RPMI8226 (cell line): ENCODE measurements at regions not wholly inside any gene's neighbourhood (a gene's known extent, or its start where the extent isn't known, plus 50 kb on each side); places are given as distances from the start of the nearest gene placed in this dataset.

Experiments
- DNase-seq: peaks from one replicate; pipeline ENCODE4 v3.0.0-alpha.2; 2015

DNA sequence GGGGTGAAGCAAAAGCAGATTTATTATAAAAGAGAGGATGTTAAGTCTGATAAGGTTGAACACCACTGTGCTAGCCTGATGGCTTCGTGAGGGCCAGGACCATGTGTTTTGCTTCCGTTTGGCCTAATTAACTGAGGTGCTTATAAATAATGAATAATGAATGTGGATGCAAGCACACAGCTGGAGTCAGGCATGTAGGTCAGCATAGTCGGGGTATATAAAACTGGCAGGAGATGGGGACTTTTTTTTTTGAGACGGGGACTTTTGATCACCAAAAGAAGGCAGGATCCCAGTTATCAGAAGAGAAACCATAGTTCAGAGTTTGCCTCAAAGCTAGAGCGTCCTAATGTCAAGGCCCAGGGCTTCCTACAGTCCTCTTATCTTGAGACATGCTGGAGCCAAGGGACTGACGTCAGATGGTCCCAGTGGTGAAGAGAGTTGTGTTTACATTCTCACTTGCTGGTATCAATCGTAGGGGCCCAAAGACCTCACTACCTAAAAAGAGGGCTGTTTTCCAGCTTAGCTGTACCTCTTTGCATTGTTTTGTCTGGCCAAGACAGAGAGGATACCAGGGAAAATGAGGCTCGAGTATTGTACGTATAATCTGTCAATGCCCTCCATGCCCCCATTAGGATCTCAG is 50.4 kb downstream of the RTL9 start:
- no peak for DNase-seq

DNA sequence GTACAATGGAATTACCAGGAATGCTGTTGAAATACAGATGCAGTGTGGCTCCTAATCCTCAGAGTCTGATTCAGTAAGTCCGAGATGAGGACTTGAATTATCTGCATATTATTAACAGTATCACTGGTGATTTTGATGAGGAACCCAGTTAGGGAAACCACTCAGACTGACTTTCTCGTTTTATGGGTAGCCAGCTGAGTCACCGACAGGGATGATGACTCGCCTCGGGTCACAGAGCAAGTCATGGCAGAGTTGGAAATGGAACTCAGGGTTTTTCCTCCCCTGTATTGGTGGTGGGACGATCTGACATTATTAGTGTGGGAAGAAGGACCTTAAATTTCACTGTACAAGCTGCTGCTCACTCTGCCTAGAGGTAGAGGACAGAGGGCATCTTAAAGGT is 51.3 kb downstream of the RTL9 start:
- DNase-seq: no peak

DNA sequence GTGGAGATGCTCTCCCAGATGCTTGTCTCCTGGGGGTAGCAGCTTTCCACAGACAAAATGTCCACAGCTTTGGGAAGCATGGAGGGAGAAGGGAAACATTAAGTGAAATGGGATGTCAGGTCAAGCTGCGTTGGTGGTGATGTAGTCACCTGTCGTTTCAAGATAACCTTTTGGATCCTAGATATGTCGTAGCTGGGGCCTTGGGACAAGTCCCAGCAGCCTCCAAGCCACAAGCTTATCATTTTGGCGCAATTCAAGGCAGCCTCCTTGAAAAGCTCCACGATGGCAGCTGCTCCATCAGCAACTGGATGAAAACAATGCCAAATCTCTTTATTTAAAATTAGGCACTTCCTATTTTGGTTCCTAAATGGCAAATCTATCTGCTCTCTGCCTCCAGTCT is 52.0 kb downstream of the RTL9 start:
- no peak for DNase-seq

DNA sequence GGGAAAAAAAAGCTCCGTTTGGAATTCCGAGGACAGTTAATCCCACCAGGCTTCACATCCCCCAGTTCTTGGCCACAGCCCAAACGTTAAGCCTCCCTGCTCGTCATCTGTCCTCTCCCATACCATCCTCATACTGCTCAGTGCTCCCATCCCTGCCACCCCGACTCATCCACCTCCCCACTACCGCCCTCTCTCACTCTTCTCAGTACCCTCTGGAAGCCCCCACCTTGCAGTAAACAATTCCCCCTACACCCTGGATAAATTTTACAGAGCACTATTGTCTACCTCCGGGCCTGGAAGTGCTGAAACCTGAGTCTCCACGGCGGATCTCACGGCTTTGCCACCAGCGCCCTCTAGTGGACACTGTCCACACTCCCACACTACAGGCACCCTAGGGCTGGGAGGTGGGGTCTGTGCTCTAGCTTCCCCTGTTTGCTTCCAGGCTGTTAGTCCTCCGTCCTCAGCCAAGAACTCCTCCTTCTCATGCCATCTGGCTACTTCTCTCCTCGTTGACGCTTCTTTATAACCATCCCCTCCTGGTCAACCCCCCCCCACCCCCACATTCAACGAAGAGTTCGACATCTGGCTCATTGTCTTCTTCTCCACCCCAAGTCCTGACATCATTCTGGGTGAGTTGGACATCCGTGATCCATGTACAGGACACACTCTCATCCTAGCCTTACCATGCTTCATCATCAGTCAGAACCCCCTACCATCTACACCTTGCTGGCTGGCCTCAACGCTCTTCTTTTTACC is 54.5 kb downstream of the RTL9 start:
- peak; percentile 77 for DNase-seq

DNA sequence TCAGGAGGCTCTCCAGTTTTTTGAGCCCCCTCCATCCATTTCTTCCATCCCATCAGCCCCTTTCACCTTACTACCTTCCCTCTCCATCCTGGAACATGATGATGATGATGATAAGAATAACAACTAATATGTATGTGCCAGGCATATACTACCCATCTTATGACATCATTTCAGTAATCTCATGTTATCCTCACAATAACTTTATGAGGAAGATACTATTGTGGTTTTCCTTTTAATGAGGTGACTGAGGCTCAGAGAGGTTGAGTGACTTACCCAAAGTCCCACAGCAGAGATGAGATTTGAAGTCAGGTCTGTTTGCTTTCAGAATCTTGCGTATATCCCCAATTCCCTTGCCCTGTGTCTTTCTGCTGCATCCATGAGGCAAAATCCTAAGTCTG is 55.1 kb downstream of the RTL9 start:
- DNase-seq: no peak

DNA sequence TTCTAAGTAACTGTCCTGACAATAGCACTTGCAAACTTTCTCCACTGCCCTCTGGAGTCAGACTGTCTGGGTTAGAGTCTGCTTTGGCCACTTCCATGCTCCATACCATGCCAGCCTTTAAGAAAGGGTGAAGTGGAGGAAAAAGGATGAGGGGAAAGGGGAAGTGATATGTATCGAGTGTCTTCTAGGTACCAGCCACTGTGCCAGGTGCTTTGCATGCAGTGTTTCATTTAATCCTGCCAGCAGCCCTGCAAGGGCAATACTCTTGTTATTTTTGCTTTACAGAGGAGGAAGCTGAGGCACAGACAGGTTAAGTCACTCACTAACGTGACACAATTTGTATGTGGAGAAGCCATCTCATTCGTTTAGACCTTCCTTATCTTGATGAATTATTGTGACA is 55.6 kb downstream of the RTL9 start:
- peak; percentile 15 for DNase-seq

DNA sequence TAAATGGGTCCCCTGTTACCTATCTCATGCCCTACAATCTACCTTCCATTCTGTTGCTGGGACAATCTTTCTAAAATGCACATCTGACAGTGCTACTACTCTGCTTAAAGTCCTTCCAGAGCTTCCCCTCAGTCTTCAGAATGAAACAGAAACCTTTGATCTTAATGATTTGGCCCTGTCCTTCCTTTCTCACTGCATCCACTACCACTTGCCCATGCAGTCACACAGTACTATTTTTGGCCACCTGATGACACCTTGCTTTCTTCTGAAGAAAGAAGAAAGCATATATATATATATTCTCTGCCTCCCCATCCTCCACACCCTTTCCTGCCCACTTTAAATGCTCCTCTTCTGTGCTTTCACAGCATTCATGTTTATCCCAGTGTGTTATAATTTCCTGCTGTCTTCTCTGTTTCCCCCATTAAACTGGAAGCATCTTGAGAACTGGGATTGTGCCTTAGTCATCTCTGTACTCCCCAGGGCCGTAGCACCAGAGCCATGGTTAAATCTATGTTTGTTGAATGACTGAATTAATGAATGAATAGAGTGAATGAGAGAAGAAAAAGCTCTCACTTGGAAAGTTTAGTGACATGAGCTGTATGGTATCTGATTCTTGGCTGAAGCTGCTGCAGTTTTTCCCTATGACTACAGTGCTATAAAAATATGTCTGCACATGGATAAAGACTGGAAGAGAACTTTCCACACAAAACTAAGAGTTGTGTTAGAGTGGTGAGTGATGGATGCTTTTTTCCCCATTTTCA is 56.2 kb downstream of the RTL9 start:
- DNase-seq: peak; percentile 30

DNA sequence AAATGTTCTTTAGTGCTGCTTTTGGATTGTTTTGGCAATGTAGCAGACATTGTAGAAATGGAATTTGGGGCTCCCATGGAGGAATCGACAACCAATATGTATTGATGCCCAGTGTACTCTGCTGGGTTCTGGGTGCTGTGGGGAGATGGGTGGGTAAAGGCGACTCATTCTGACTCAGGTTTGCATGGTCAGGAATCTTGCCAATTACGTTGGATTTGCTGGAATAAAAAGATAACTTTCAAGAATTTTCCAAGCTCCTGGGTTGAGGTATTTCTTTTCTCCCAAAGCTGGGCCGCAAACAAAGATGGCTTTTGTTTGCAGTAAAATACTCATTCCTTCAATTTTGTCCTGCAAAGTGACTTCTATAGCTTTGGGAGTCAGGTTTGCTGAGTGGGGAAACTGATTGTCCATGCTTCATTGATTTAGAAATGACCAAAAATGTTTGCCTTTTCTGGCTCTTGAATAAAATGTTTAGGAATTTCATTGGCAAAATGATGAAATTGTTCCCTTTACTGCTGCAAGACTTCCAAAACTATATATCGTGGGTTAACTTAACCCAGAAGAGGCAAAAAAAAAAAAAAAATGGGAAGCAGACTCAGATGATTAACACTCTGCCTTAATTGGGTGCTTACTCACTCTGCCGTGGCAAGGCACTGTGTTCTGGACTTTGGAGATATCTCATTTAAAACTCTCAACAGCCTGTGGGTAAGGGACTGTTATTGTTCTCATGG is 57.0 kb downstream of the RTL9 start:
- DNase-seq: no peak

DNA sequence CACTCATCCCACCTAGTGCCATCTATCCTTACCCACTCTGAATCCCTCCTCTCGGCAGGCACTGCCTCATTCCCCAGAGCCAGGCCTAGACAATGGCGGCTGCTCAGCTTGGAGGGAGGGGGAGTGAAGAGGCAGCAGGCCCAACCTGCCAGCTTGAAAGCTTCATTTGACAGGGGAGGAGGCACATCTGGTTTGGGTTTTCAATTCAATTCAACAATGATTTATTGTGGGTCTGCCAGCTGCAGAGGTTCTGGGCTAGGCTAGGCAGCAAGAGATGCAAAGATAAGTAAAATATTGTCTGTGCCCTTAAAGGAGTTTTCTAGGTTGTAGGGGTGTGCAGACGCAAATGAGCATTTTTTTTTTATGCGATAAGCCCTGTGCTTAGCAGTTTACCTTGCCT is 58.5 kb downstream of the RTL9 start:
- no peak for DNase-seq

DNA sequence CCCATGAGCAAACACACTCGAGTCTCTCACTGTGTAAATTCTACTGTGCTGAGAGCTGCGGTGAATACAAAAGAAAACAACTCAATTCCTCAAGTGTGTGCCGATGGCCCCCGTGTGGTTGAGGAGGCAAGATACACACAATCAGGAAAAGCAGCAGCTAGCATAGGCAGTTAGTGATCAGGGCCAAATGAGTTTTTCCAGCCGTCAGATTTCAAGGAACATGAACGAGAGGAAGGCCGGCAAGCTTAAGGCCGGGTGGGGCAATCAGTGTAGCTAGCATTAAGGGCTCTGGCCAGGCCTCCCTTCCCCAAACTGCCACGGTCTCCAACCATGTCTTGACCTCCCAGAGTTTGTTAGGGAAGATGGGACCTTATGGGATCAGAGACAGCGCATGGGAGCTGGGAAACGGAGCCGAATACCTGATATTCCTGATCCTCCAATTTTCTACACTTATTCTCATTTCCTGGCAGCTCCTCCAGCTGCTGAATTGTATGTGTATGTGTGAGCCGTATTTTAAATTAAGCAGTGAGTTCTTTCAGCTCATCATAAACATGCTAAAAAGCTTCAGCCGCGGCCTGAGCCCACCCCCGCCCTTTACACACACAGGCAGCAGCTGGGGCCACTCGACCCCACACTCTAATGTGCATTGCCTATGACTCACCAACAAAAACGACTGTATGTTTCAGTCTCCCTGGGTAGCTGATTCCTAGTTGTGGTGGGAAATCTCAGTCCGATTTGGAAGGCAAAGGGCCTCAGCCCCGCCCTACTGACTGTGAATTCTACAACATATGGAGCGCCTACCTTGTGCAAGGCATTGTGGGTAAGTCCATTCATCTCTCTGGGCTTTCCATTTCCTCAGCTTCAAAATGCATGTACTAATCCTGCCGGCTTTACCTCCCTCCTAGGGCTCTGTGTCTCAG is 59.9 kb downstream of the RTL9 start:
- no peak for DNase-seq

DNA sequence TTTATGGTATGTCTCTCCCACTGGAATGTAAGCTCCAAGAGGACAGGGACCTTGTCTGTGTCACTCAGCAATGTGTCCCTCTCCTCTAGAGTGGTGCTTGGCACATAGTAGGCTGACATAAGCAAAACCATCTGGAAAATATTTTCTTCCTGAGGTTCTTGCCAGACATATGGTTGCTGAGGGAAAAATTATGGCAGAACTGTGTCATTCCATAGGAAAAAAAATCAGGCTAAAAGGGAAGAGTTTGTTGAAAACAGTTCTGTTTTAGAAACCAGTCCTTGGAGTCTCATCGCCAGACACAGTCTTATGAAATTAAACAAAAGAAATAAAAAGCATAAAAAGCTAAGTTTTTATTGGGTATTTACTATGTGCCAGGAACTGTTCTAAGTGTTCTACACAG is 60.9 kb downstream of the RTL9 start:
- no peak for DNase-seq

DNA sequence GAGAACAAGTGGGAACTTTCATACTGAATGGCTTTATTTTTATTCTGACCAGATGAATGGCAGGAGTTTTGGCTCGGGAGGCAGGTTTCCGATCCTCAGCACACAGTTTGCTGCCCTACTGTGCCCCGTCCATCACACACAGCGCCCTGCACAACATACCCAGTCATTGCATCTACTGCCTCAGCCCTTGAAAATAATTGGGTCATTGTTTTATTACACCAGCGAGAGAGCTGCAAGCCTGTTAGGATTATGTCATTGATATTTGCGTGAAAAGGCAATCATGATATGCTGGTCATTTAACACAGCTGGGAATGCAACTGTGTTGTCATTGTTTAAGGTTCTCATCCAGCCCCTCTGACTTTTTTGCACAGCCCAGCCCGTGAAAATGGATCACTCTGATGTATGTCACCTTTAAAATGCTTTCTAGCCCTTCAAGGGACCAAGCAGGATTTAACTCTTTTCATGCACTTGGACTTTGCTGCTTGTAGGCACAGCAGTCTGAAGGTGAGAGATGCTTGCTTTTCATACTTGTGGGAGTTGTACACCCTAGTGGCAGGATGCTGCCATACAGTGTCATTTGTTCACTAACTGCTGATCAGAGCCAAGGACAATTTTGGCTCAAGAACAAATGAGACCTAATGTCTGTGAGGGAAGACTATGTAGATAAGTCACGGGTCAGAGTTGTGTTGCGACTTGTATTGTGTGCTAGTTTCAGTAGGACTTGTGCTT is 62.3 kb downstream of the RTL9 start:
- peak; percentile 10 for DNase-seq

DNA sequence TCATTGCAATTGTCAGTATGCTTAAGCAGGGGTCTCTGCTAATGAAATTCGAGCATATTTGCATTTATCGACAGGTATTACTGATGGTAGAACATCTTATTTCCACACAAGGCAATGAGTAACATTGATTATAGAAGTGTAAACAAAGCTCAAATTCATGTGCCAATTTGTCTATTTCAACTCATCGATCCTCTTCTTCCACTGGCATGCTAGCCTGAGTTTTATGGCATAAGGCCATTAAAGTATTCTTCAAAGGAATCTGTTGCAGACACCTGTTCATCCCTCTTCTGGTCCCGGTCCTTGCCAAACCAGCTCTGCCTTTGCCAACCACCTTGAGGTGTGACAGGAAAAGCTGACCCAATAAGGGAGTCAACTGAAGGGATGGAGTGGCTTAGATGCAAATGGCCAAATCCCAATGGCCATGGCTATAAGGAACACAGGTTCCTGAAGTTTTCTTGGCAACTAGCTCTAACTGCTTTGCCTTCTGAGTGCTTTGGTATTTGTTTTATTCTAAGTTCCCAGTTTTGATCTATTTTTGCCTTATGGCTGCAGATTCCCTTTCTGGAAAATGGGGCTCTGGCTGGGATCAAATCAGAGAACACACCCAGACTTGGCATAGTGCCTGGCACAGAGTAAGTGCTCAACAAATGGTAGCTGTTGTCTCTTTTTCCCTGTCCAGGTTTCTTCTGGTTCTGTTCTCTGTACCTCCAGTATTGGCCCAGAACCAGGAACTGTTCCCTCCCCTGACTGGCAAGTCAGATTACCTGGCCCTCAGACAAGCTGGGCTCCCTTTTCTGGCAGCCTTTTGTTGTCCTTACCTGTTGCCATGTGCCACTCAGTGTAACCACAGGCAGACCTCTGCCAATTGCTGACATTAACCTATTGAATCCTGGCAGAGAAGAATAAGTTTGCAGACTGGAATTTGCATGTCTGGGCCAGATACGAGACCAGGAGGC is 63.1 kb downstream of the RTL9 start:
- DNase-seq: peak; percentile 15

DNA sequence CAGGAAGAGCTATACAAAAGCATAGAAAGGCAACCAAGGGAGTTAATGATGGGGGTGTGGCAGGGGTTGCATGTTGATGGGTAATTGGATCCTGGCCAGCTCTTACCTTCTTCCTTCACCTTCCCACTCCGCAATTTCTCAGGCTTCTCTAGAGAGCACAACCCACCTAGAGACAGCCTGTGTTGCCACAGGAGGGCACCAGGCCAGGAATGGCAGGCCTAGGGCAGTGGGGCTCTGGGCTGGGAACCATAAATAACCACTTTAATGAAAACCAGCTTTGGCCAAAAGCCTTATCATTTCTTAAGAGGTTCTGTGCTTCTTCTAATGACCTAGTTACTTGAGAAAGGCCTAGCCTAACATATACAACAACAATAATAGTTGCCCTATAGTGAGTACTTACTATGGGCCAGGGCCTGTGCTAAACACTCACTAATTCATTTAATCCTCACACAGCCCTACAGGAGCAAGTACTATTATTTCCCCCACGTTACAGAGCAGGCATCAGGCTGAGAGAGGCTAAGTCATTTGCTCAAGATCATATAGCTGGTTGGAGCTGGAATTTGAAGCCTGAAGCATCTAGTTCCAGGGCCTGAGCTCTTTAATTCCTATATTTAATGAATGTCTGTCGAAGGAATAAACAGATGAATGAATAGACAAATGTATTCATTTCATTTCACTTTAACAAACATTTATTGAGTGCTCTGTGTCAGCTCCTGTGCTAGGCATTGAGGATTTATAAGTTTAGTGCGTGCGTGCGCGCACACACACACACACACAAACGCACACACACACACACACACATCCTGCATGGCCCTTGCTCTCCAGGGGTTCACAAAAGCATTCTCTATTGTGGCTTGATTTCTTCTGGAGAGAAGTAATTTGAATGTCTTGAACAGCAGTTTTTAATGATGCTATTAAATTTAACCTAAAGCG is 66.8 kb downstream of the RTL9 start:
- no peak for DNase-seq

DNA sequence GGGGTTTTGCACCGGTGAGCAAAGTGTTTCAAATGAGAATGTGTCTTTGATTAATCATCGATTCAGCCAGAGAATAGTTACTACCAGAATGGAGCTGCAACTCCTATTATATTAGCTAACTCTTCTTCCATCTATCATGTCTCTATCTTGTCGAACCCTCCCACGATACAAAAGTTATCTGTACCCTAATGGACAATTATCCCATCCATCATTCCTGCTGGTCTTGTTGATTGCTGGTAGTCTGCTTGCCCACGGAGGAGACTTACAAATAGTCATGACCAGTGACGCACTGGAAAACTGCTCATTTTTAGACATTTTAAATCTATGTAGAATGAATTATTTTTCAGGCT is 67.5 kb downstream of the RTL9 start:
- no peak for DNase-seq

DNA sequence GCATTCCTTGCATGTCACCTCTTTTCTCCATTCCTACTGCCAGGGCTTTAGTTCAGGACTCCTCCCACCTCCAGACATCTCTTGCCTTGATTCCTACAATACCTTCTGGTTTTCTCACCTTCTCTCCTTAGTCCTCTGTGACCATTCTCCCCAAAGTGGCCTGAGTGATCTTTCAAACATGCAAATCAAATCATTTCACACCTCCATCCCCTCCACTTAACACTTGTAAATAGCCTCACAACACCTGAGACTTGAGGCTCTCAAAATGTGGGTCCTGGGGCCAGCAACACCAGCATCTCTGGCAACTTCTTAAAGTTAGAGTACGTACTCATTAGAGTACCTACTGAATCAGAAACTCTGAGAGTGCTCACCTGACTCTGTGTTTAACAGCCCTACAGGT is 68.4 kb downstream of the RTL9 start:
- no peak for DNase-seq

DNA sequence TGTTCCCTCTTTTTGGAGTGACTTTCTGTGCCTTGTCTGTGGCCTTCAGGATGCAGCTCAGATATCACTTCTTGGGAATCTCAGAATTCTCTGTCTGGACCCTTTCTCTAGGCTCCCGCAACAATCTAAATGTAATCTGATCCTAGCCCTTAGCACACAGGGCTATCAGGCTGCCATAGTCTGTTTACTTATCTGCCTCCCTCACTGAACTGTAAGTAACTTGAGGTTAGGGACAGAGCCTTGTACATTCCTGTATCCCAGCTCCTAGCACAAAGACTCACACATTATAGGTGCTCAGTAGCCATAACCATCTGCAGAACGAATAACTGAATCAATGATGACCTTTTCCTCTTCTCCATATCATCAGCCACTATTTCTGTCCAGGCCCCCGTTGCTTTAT is 69.5 kb downstream of the RTL9 start:
- DNase-seq: no peak

DNA sequence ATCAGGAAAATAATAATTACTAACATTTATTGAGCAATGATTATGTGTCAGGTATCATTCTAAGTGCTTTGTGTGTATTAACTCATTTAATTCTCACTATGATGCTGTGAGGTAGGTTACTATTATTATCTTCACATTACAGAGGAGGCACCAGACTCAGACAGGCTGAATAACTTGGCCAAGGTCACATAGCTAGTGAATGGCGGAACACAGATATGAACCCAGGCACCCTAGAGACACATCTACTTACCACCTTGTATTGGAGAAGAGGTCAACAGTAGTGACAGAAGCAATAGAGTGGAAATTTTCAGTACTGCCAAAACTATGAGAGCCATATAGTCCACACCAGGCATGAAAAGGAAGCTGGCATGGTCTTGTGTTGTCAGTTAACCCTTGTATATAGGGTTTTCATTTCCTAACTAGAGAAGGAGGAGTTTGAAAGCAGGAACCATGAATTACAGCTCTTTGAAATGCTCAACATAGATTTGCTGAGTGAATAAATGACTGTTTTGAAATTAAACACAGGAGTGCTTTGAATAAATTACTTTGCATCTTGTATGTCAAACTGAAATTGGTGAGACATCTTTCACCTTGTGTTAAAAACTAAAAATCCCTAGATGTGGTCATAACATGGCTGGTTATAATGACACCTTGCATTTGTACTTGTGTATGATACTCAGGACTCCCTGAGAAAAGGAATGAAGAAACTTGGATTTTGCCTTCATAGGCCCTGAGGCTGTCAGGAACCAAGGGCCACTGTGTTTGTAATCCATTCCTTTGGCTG is 71.8 kb downstream of the RTL9 start:
- DNase-seq: no peak
